Activated CD8-positive, alpha-beta T cell treated with anti-CD3 and anti-CD28 coated beads, Interleukin-2, amount 10 ng/mL, durations not matched to agents 7 days and 5 days (primary cell): ENCODE measurements at regions not wholly inside any gene's neighbourhood (a gene's known extent, or its start where the extent isn't known, plus 50 kb on each side); places are given as distances from the start of the nearest gene placed in this dataset.

ENCODE experiments used
- ATAC-seq: fragments of 150-1000 bp; cut with Tn5 transposase; one replicate; pipeline ENCODE4 v1.10.0; 2021; ENCODE audit warnings: moderate library complexity
- CTCF ChIA-PET: fragments of 350-600 bp; sonication (Branson Sonifier 250); formaldehyde crosslinking; loops from one replicate; lab custom pipeline; 2021; ENCODE audit warnings: antibody characterized with exemption; lab: Charles Lee
- POLR2A ChIA-PET: fragments of 350-600 bp; sonication (Branson Sonifier 250); formaldehyde crosslinking; loops from one replicate; lab custom pipeline; 2021; ENCODE audit warnings: antibody characterized with exemption; lab: Charles Lee
- DNase-seq: peaks from one replicate; pipeline ENCODE4 v3.0.0-alpha.2; 2020
- H3K27ac Mint-ChIP-seq: one replicate; pipeline ENCODE4 v1.8.0; 2021; ENCODE audit warnings: mild to moderate bottlenecking, mixed read lengths
- H3K27me3 Mint-ChIP-seq: one replicate; pipeline ENCODE4 v1.8.0; 2021; ENCODE audit warnings: low read depth, mixed read lengths
- H3K36me3 Mint-ChIP-seq: one replicate; pipeline ENCODE4 v1.8.0; 2021; ENCODE audit warnings: low read depth, mixed read lengths
- H3K4me1 Mint-ChIP-seq: one replicate; pipeline ENCODE4 v1.8.0; 2021; ENCODE audit warnings: low read depth, mixed read lengths
- H3K4me3 Mint-ChIP-seq: one replicate; pipeline ENCODE4 v1.8.0; 2021; ENCODE audit warnings: mild to moderate bottlenecking, mixed read lengths
- H3K9me3 Mint-ChIP-seq: one replicate; pipeline ENCODE4 v1.8.0; 2022; ENCODE audit warnings: mixed read lengths; ENCODE audit not compliant: insufficient read depth

DNA sequence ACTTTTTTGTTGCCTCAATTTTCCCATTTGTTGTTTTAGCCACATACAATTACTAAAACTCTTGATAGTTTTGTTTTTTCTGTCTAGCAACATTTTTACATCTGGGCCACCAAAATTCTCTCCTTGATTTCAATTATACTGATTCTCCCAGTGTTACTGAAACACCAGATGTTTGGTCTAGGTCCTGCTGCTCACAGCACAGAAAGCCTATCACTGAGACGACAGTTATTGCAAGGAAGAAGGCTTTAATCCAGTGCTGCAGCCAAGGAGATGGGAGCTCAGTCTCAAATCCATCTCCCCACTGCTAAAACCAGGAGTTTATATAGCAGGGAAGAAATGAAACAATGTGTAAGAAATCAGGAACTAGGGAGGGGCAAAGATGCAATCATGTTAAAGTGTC is 837.7 kb upstream of the CNTN5 start:
- CTCF ChIA-PET = no interaction called here
- H3K4me1 Mint-ChIP-seq = no peaks in the 10 kb centered on the region
- H3K4me3 Mint-ChIP-seq = no peak overlapping the region
- POLR2A ChIA-PET = no interaction called here
- H3K9me3 Mint-ChIP-seq = peaks cover 11% of the 10 kb centered on the region
- DNase-seq (no peak), ATAC-seq (no peak)
- H3K36me3 Mint-ChIP-seq = no peaks in the 10 kb centered on the region
- H3K27ac Mint-ChIP-seq = no peak overlapping the region
- H3K27me3 Mint-ChIP-seq = no peaks in the 10 kb centered on the region

GRCh38 chr11:98185245-98185644 is 835.5 kb upstream of the CNTN5 start:
- ChIA-PET POLR2A (no interaction called here), CTCF (no interaction called here)
- DNase-seq = no peak
- no peak overlapping the region for H3K4me3 Mint-ChIP-seq
- H3K9me3 Mint-ChIP-seq = peaks cover 11% of the 10 kb centered on the region
- H3K27ac Mint-ChIP-seq = no peak overlapping the region
- no peaks in the 10 kb centered on the region for H3K36me3 Mint-ChIP-seq
- ATAC-seq = no peak
- H3K4me1 Mint-ChIP-seq = no peaks in the 10 kb centered on the region
- no peaks in the 10 kb centered on the region for H3K27me3 Mint-ChIP-seq

GRCh38 chr11:98194611-98195010 is 826.1 kb upstream of the CNTN5 start:
- no peaks in the 10 kb centered on the region for H3K36me3 Mint-ChIP-seq
- H3K27me3 Mint-ChIP-seq = no peaks in the 10 kb centered on the region
- H3K27ac Mint-ChIP-seq = no peak overlapping the region
- POLR2A ChIA-PET = no interaction called here
- CTCF ChIA-PET = no interaction called here
- DNase-seq (no peak), ATAC-seq (no peak)
- no peaks in the 10 kb centered on the region for H3K9me3 Mint-ChIP-seq
- H3K4me1 Mint-ChIP-seq = no peaks in the 10 kb centered on the region
- no peak overlapping the region for H3K4me3 Mint-ChIP-seq

DNA sequence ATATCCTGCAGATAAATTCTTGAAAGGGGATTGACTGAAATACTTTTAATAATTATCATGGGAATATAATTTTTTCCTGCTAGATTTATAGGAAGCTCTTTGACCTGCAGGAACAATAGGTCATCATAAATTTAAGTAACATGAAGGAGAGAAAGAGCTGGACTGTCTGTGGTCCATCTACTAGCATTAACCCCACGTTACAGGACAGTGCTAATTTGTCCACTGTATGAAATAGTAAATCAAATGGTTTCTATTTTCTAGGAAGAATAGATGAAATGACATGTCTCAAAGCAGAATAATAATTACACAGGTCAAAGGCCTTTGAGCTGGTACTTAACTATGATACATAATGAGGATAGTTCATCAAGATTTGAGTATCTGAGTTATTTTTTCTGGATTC is 825.4 kb upstream of the CNTN5 start:
- no peak overlapping the region for H3K27ac Mint-ChIP-seq
- H3K36me3 Mint-ChIP-seq = no peaks in the 10 kb centered on the region
- no peaks in the 10 kb centered on the region for H3K9me3 Mint-ChIP-seq
- ChIA-PET POLR2A (no interaction called here), CTCF (no interaction called here)
- DNase-seq (no peak), ATAC-seq (no peak)
- H3K4me1 Mint-ChIP-seq = no peaks in the 10 kb centered on the region
- H3K27me3 Mint-ChIP-seq = no peaks in the 10 kb centered on the region
- H3K4me3 Mint-ChIP-seq = no peak overlapping the region

DNA sequence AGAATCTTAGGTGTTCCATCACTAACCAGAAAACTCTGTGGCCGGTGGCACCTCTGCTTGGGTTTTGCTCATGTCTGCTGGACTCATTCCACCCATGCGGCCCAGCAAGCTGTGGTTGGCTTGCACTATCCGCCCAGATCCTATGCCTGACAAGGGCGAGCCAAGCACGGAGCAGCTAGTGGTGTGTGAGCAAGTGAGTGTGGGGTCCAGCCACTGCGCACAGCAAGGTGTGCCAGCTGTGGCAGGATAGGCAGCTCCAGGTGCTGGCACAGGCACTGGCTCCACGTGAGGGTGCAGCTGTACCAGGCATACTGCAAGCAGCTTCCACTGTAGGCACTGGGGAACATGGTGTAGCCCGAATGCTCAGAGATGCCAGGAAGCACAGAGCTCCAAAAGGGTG is 813.7 kb upstream of the CNTN5 start:
- Mint-ChIP-seq H3K27me3 (no peaks in the 10 kb centered on the region), H3K27ac (no peak overlapping the region), H3K36me3 (no peaks in the 10 kb centered on the region), H3K9me3 (peaks cover 11% of the 10 kb centered on the region), H3K4me3 (no peak overlapping the region), H3K4me1 (no peaks in the 10 kb centered on the region)
- ChIA-PET POLR2A (no interaction called here), CTCF (no interaction called here)
- ATAC-seq (no peak), DNase-seq (no peak)

GRCh38 chr11:98227278-98227677 is 793.5 kb upstream of the CNTN5 start:
- H3K4me1 Mint-ChIP-seq = no peaks in the 10 kb centered on the region
- POLR2A ChIA-PET = no interaction called here
- CTCF ChIA-PET = no interaction called here
- no peak overlapping the region for H3K4me3 Mint-ChIP-seq
- DNase-seq (no peak), ATAC-seq (no peak)
- H3K27ac Mint-ChIP-seq = no peak overlapping the region
- no peaks in the 10 kb centered on the region for H3K27me3 Mint-ChIP-seq
- no peaks in the 10 kb centered on the region for H3K36me3 Mint-ChIP-seq
- no peaks in the 10 kb centered on the region for H3K9me3 Mint-ChIP-seq

DNA sequence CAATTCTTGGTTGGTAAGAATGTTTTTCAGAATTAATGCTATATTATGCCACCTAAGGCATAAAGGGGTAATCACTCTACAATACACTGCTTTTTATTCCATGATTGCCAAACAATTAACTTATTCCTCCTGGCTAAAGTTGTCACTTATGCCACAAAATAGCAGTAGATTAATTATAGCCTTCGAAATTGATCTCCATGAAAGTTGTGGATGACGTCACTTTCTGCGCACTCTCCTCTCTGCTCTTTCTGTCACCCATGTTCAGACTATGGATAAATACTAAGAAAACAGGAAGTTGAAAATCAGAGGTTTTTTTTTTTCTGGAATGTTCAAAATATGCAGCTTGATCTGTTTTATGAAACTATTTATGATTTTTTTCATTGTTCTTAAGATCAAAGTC is 790.1 kb upstream of the CNTN5 start:
- ChIA-PET CTCF (no interaction called here), POLR2A (no interaction called here)
- DNase-seq (no peak), ATAC-seq (no peak)
- Mint-ChIP-seq H3K4me1 (no peaks in the 10 kb centered on the region), H3K36me3 (no peaks in the 10 kb centered on the region), H3K27ac (no peak overlapping the region), H3K27me3 (no peaks in the 10 kb centered on the region), H3K9me3 (no peaks in the 10 kb centered on the region), H3K4me3 (no peak overlapping the region)

- CTCF ChIA-PET = no interaction called here
Observed at GRCh38 chr11:98234698-98235097, 786.1 kb upstream of the CNTN5 start.

DNA sequence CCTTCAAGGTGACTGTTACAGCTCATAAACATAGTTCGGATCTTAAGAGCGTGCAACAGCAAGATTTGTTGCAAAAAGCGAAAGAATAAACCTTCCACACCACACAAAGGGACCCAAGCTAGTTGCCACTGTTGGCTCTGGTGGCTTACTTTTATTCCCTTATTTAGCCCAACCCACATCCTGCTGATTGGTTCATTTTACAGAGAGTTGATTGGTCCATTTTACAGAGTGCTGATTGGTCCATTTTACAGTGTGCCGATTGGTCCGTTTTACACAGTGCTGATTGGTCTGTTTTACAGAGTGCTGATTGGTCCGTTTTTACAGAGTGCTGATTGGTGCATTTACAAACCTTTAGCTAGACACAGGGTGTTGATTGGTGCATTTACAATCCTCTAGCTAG is 776.9 kb upstream of the CNTN5 start:
- Mint-ChIP-seq H3K4me1 (no peaks in the 10 kb centered on the region), H3K36me3 (no peaks in the 10 kb centered on the region), H3K4me3 (no peak overlapping the region), H3K9me3 (peaks cover 8% of the 10 kb centered on the region), H3K27ac (no peak overlapping the region), H3K27me3 (no peaks in the 10 kb centered on the region)
- ChIA-PET POLR2A (no interaction called here), CTCF (no interaction called here)
- ATAC-seq = no peak
- no peak for DNase-seq

More at GRCh38 chr11:98234698-98235097, 786.1 kb upstream of the CNTN5 start:
- Mint-ChIP-seq H3K27me3 (no peaks in the 10 kb centered on the region), H3K36me3 (no peaks in the 10 kb centered on the region), H3K4me1 (no peaks in the 10 kb centered on the region), H3K9me3 (peaks cover 6% of the 10 kb centered on the region), H3K4me3 (no peak overlapping the region), H3K27ac (no peak overlapping the region)
- ATAC-seq (no peak), DNase-seq (no peak)
- POLR2A ChIA-PET = no interaction called here

DNA sequence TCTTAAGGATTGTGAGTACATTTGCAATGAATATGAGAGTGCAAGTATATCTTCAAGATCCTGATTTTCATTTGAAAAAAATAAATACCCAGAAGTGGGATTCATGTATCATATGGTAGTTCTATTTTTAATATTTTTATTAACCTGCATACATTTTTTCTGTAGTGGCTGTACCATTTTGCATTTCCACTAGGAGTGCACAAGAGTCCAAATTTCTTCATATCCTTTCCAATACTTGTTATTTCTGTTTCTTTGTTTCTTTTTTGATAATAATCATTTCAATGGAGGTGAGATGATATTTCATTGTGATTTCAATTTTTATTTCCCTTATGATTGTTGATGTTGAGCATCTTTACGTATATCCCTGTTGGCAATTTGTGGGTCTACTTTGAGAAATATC is 759.8 kb upstream of the CNTN5 start:
- Mint-ChIP-seq H3K27ac (no peak overlapping the region), H3K4me1 (no peaks in the 10 kb centered on the region), H3K36me3 (no peaks in the 10 kb centered on the region), H3K9me3 (peaks cover 29% of the 10 kb centered on the region), H3K4me3 (no peak overlapping the region), H3K27me3 (no peaks in the 10 kb centered on the region)
- ChIA-PET POLR2A (no interaction called here), CTCF (no interaction called here)
- DNase-seq = no peak
- no peak for ATAC-seq

DNA sequence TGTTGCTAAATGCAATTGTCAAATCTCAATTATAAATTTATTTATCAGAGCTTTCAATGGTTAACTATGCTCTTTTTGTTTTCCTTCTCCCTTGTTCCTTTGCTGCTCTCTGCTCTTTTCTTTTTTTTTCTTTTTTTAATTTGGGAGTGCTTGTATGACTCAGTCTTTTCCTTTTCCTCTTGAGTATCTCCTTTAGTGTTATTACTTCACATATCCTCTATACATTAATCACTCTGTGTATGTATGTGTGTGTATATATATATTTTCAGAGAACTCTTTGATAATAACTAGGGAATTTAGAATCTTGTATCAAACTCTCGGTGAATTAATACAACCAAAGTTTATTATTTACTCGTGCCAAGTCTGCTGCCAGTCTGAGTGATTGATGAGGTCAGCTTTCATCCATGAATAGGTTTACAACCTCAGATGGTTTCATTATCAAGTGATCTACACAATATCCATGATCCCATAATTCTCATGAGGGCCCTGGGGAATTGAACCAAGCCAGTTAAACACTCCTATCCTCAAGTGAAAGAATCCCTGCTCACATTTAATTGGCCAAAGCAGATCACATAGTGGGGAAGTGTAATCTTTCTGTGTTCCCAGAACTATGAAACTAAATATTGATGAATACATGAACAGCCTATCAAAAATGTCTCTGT is 743.4 kb upstream of the CNTN5 start:
- Mint-ChIP-seq H3K27ac (no peak overlapping the region), H3K36me3 (no peaks in the 10 kb centered on the region), H3K27me3 (no peaks in the 10 kb centered on the region), H3K9me3 (no peaks in the 10 kb centered on the region), H3K4me1 (no peaks in the 10 kb centered on the region), H3K4me3 (no peak overlapping the region)
- CTCF ChIA-PET = no interaction called here
- POLR2A ChIA-PET = no interaction called here
- DNase-seq = no peak
- ATAC-seq = no peak

- no peak overlapping the region for H3K27ac Mint-ChIP-seq
- no peaks in the 10 kb centered on the region for H3K36me3 Mint-ChIP-seq
- no peaks in the 10 kb centered on the region for H3K9me3 Mint-ChIP-seq
- ChIA-PET CTCF (no interaction called here), POLR2A (no interaction called here)
- no peaks in the 10 kb centered on the region for H3K4me1 Mint-ChIP-seq
- DNase-seq (no peak), ATAC-seq (no peak)
- H3K4me3 Mint-ChIP-seq = no peak overlapping the region
- H3K27me3 Mint-ChIP-seq = no peaks in the 10 kb centered on the region
Observed at GRCh38 chr11:98289617-98290263, 731.0 kb upstream of the CNTN5 start.
